GM21723 (cell line): ENCODE measurements at regions not wholly inside any gene's neighbourhood (a gene's known extent, or its start where the extent isn't known, plus 50 kb on each side); places are given as distances from the start of the nearest gene placed in this dataset.
"Not testable (repeated sequence)": the region's sequence is repeated elsewhere in the genome, so short reads cannot be mapped to it uniquely, and the experiment has no call there.

Experiments
- ATAC-seq: cut with Tn5 transposase; IDR thresholded peaks from one replicate; pipeline ENCODE4 v1.9.1; 2021; ENCODE audit warnings: mild to moderate bottlenecking, moderate library complexity; ENCODE audit not compliant: unreplicated experiment

GRCh38 chr12:131407221-131408035 lies 303.5 kb upstream of the SFSWAP start:
- ATAC-seq = no peak

DNA sequence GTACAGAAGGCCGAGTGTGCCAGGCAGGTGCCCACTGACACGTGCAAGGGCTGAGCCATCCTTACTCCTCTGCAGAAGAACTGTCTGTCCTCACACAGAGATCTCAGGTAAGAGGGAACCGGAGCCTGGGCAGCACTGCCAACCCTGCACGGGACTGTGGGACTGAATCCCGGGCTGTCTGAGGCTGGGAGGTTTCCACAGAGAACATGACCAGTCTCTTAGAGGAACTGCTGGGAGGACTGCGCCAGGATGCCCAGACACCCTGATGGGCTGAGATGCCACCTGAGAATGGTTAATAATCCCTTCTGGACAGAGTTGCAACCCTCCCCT lies 302.9 kb upstream of the SFSWAP start:
- ATAC-seq = no peak

DNA sequence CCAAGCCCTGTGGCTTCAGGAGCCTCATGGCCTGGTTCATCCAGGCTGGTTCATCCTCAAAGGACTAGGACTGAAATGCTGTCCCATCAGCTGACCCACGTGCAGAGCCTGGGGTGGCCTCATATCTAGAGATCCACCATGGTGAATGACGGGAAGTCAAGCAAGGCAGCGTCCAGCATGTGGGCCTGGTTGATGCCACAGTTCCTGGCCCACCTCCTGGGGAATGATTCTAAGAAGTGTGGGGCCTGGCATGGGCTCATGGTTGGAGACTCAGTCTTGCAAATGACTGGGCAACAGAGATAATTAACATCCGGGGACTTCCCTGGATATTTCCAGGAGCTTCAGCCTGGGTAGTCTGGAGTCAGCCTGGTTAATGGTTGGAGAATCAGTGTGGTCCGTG lies 302.4 kb upstream of the SFSWAP start:
- ATAC-seq = no peak

- no peak for ATAC-seq
Observed at GRCh38 chr12:131409211-131409610, 301.7 kb upstream of the SFSWAP start.

- ATAC-seq = not testable (repeated sequence)
Observed at GRCh38 chr12:131411827-131412226, 299.1 kb upstream of the SFSWAP start.

DNA sequence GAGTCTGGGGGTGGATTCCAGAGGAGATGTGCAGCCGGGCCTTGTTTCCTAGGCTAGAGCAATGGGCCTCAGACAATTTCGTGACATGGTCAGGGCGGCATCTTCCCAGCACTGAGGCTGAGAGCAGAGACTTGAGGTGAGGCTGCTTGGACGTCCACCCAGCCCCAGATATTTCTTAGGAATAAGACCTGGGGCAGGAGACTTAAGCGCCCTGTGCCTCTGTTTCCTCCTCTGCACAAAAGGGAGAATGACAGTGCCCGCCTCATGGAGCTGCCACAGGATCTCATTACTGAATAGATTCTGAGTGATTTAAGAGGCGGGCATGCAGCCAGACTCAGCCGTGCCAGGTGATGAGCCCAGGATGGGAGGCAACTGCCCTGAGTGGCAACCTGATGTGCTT lies 297.9 kb upstream of the SFSWAP start:
- no peak for ATAC-seq

DNA sequence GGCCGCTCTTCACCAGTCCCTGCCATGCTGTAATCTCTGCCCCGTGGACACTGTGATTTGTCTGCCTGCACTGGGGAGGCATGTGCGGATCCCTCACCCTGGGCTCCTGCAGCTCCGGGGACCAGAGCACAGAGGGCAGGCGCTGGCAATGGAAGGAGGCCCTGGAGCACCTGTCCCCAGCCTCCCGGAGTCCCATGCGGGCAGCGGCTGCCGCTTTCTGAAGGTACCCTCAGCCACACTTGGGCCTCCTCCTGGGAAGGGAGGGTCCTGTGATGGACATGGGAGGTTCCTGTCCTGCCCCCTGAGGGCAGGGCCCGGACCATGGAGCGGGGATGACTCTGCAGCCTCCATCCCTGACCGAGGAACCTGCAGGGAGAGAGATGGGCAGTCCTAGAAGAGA lies 297.4 kb upstream of the SFSWAP start:
- no peak for ATAC-seq

DNA sequence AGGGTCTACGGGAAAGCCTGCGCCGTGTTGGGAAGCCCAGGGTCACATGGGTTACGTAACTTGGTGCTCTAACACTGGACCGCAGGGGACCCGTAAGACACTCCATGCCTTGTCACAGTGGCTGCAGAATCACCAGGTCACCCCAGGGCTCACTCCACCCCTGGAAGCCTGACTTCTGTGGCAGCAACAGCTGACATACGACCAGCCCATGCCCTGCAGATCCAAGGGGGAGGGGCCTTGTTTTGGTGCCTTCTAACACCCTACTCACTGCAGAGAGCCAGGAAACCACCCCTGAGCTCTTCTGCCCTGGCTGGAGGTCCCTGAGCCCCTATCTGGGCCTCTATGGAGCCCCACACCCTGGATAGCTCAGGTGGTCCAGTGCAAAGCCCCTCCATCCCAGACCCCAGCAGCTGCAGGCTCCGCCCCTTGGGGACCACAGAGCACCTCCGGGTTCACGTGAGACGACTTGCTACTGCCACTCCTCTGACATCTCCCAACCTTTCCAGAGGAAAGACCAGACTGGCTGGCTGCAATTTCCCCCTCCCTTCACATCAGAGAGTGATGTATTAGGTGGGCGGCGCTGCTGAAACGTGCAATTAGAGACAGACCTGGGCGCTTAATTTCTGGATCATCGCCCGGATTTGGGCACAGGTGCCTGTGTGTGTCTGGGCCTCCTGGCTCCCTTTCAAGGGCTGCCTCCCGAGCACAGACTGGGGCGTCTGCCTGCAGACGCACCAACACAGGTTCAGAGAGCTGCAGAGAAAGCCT lies 296.6 kb upstream of the SFSWAP start:
- not testable (repeated sequence) for ATAC-seq

GRCh38 chr12:131415781-131416180 lies 295.1 kb upstream of the SFSWAP start:
- ATAC-seq = no peak

DNA sequence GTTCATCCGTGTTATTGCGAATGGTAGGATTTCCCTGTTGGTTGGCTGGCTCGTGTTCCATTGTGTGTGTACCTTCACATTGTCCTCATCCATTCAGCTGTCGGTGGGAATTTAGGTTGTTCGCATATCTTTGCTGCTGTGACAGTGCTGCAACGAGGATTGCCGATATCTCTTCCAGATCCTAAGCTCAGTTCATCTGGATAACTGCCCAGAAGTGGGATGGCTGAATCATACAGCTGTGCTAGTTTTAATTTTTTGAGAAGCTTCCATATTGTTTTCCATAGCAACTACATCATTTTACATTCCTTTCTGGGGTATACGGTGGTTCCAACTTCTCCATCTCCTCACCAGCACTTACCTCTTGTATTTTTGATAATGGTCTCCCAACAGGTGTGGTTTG lies 292.8 kb upstream of the SFSWAP start:
- no peak for ATAC-seq

DNA sequence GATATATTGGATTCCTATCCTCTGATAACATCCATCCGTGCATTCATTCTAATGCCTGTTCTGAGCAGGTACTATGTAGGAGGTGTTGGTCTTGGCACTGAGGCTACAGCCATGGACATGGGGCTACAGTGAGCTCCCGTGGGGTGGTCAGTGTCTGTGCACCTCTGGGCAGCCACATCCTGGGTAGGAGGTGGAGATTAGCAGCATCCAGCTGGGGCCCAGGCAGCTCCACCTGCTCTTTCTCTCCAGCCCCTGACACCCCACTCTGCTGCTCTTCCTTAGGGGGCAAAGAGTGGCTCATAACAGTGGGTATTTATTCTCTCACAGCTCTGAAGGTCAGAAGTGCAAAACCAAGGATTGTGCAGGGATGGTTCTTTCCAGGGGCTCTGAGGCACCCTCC lies 292.0 kb upstream of the SFSWAP start:
- ATAC-seq = no peak

DNA sequence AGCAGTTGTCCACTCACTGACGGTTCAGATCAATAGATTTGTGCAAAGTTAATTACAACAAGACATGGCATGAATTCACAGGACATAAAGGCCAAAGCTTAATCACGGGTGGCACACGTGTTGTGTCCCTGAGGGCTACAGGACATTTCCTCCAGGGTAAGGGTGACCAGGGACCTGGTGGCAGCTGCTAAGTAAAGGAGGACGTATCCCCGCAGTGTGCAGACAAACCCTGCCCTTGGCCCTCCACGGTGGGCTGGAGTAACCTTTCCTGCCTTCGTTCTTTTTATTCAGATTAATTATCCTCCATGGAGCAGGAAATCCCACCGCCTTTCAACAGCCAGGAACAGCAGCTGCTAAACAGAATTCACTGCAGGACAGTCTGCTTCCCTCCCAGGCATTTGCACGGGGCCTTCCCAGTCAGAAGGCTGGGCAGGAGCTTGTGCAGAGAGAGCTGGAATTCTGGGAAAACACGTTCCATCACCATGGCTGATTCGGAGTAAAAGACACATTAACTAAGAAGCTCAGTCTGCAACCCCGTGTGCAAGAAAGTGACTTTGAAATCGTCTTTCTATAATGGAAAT lies 289.9 kb upstream of the SFSWAP start:
- ATAC-seq = no peak

DNA sequence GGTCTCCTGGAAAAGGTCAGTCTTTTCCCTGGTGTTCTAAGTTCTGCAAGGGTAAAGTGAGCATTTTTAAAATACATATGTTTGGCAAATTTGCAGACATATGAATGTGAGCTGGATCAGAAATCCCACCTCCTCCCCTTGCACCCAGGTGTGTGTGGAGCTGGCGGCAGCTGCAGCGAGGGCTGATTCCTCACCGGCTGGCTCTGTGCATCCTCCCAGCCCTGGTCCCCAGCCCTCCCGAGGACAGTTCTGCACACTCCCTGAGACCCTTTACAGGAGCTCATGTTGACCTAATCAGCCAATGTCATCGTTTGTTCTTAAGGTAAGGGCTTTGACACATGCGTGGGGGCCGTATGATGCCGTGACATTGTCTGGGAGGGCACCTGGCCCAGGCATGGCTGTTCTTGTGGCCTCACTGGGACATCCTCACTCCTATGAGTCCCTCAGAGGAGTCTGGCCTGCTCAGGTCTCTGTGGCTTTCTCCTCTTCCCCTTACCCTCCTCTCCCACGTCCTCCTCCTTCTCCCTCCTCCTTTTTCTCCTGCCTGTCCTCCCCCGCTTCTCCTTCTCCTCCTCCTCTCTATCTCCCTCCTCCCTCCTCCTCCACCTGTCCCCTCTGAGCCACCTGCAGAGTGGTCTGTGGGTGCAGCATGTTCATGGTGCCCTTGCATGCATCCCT lies 289.2 kb upstream of the SFSWAP start:
- ATAC-seq = no peak

GRCh38 chr12:131422187-131422520 lies 288.7 kb upstream of the SFSWAP start:
- no peak for ATAC-seq

GRCh38 chr12:131422744-131423143 lies 288.1 kb upstream of the SFSWAP start:
- ATAC-seq = no peak

- no peak for ATAC-seq
Observed at GRCh38 chr12:131424270-131424669, 286.6 kb upstream of the SFSWAP start.

GRCh38 chr12:131425112-131426075 lies 285.5 kb upstream of the SFSWAP start:
- ATAC-seq = no peak

- ATAC-seq = no peak
Observed at GRCh38 chr12:131428091-131428685, 282.7 kb upstream of the SFSWAP start.

DNA sequence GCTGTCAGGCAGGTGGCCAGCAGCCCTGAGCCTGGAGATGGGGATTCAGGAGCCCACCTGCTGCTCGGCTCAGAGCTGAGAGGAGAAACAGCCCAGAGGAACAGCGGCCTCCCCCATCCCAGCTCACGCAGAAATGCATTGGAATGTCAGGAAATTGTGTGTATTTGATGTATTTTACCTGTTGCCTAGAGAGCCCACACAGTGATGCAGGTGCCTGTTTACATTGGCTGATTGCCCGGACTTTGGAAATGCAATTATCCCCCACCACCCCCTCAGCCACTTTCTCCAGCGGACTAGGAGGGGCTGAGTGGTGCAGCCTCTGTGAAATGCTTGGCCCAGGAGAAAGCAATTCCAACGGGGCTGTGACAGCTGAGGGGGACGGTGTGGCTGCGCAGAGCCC lies 281.7 kb upstream of the SFSWAP start:
- ATAC-seq = not testable (repeated sequence)

DNA sequence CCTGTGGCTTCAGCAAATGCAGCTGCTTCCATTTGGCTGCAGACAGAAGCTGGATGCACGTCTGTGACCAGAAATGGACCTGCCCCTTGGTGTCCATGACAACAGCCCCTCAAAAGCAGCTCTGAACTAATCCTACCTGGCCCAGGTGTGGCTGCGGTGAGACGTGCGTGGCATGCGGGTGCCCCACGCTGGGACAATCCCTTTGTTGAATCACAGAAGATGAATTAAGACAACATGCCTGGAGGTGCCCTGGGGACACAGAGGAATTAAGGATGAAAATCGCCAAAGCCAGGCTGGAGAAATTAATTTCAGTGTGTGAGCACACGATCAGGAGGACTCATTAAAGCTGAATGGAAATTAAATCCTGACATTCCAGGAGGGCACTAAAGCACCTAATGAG lies 281.2 kb upstream of the SFSWAP start:
- ATAC-seq = not testable (repeated sequence)
